SW480 (cell line): ENCODE measurements at regions not wholly inside any gene's neighbourhood (a gene's known extent, or its start where the extent isn't known, plus 50 kb on each side); places are given as distances from the start of the nearest gene placed in this dataset.
"Not testable (repeated sequence)": the region's sequence is repeated elsewhere in the genome, so short reads cannot be mapped to it uniquely, and the experiment has no call there.

Source experiments
- DNase-seq: peaks from one replicate; pipeline ENCODE4 v3.0.0-alpha.2; 2016; ENCODE audit warnings: low spot score

DNA sequence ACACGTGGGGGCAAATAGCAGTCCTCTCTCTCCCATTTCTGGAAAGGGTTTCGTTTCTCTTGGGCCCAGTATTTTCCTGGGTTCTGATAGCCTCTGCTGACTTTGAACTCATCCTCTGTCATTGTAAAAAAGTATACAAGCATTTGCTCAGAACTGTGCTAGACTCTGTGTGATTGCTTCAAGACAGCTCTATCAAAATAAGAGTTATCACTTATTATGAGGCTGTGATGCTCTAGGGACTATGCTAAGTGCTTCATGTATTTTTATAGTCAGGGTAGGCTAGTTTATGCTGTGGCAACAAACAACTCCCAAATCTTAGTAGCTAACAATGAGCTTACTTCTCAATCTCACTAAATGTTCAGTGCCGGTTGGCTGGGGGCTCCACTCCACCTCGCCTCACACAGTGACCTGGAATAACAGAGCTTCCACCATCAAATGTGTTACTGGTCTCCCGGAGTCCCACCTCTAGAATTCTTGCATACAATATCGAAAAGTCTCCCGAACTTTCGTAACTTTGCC lies 110.8 kb upstream of the CDC42EP3 start:
- DNase-seq, result no peak

DNA sequence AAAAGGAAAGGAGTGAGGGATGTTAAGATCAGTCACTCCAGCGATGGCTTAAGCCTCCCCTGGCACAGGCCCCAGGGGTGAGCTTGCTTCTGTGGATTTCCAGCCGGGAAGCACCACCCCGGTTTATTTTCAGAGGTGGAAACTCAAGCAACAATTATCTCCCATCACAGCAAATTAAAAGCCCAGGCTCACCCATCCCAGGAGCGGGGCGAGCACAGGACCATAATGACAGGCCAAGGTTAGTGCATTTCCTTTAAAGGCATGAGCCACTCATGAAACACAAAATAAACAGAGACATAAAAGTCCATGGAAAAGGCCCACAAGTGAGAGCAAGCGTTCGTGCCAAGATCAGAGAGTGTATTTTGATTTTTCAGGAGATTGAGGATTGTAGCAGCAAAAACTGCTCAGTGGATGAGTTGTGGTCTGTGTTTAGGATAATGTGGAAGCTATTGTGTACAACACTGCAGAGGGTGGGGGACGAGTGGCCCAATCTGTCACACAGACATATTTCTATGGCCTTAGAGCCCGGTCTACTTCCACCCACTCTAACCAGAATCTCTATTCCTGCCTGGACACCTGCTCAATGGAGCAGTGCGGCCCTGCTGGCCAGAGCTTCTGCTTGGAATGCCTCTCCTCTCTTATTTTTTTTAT lies 111.4 kb upstream of the CDC42EP3 start:
- no peak for DNase-seq

DNA sequence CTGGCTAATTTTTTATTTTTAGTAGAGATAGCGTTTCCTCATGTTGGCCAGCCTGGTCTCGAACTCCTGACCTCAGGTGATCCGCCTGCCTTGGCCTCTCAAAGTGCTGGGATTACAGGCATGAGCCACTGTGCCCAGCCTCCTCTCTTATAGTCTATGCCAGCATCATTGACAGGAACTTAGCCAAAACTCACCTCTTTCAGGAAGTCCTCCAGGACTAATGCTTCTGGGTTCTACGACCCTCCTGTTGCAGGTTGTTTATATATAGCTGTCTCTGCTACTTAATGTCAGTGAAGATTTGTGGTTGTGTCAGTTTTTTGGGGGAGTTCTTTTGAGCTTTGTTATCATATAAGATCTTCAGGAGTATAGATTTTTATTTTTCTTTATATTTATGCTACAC lies 112.1 kb upstream of the CDC42EP3 start:
- DNase-seq, result no peak

DNA sequence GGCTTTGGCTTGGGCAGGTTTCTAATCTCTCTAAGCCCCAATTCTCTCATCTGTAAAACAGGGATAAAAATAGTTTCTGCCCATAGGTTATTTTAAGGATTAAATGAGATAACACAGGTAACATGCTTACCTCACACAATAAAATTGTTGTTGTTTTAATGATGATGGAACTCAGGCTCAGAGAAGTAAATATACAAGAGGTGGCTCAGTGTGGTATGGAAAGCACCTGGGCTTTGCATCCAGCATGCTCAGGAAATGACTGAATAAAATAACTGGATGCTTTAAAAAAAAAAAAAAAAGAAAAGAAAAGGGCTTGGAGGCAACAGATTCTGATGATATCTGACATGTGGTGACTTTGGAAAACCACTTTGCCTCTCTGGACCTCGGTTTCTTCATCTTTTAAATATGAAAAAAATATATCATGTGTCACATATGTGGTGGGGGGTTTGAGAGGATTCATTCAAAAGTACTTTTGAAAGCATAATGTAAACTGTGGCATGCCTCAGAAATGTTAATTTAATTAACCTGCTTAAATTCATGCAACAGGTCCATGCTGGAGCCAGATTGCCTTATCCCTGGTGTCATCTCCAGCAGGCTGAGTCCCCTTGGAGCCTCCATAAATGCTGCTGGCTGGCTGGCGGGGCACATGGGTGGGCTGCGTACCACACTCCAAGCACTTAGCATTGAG lies 112.8 kb upstream of the CDC42EP3 start:
- no peak for DNase-seq

DNA sequence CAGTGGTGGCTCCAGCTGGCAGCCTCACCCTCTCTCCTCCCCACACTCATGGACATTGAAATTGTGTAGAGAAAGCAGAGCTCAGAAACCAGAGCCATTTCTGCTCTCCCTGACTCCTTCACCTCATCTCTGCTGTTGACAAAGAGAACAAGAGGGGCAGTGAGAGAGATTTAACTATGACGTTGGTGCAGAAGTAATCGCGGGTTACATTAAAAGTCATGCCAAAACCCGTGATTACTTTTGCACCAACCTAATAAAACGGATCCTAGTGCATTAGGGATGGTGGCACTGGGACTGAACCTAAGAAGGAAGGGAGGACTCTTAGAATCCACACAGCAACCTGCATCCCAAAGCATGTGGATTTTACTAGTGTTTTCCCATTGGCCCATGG lies 113.3 kb upstream of the CDC42EP3 start:
- no peak for DNase-seq

DNA sequence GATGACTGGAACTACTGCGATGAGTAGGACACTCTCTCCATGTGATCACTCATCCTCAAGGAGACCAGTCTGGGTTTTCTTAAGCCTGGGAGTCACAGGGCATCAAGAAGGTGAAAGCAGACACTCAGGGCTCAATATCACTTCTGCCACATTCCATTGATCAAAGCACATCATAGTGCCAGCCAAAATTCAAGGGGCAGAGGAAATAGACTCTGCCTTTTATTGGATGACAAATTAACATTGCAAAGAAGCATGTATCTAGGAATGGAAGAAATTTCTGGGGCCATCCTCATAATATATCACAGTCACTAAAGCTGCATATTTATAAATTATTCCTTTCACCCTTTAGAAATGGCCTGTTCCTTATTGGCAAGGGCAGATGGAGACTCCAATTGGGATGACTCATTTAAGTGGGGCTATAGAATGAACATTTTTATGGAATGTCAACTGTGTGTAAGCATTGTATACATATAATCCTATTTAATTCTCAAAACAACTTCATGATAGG lies 114.8 kb upstream of the CDC42EP3 start:
- no peak for DNase-seq

DNA sequence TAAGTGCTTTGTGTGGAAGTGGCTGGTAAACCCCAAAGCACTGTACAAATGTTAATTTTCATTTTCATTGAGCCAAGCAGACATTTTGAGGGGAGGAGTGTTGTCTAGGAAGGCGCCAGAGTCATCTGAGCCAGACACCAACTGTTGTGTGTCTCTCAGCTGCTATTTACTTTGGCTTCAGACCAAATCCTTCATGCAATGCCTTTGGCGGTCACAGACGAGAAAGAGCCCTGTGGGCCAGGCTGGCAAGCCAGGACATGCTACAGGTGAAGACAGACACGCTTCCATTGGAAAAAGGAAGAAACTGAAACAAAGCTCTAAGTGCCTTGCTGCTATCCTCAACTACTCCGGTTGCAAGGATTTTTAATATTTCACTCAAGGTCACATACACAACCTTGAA lies 115.4 kb upstream of the CDC42EP3 start:
- DNase-seq, result no peak

DNA sequence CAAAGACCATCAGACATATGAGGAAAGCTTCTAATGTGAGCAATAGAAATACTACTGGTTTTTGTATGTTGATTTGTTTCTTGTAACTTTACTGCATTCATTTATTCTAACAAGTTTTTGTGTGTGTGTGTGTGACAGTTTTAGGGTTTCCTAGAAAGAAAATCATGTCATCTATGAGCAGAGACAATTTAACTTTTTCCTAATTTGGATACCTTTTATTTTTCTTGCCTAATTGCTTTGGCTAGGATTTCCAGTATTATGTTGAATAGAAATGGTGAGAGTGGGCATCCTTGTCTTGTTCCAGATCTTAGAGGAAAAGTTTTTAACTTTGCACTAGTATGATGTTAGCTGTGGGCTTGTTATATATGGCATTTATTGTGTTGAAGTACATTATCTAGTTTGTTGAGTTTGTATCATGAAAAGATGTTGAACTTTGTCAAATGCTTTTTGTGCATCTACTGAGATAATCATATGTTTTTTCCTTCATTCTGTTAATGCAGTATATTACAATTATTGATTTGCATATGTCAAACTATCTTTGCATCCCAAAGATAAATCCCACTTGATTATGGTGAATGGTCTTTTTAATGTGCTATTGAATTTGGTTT lies 117.3 kb upstream of the CDC42EP3 start:
- DNase-seq, result no peak

DNA sequence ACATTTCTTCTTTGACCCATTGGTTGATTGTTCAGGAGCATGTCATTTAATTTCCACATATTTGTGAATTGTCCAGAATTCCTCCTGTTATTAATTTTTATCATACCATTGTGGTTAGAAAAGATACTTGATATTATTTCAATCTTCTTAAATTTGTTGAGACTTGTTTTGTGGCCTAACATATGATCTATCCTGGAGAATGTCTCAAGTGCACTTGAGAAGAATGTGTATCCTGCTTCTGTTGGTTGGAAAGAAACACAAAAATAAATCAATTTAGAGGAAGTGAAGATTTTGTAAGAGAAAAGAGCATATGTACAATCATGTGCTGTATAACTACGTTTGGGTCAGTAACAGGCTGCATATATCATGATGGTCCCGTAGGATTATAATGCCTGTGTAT lies 118.6 kb upstream of the CDC42EP3 start:
- DNase-seq, result no peak

DNA sequence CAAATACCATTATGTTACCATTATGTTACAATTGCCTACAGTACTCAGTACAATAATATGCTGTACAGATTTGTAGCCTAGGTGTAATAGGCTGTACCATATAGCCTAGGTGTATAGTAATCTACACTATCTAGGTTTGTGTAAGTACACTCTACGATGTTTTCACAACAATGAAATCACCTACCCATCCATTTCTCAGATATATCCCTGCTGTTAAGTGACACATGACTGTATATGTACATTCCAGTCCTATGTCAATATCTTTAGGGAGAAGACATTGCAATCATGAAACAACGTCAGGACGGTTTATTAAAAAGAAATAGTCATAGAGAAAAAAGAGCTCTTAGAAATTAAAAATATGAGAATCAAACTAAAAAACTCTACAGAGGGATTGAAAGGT lies 119.0 kb upstream of the CDC42EP3 start:
- no peak for DNase-seq

DNA sequence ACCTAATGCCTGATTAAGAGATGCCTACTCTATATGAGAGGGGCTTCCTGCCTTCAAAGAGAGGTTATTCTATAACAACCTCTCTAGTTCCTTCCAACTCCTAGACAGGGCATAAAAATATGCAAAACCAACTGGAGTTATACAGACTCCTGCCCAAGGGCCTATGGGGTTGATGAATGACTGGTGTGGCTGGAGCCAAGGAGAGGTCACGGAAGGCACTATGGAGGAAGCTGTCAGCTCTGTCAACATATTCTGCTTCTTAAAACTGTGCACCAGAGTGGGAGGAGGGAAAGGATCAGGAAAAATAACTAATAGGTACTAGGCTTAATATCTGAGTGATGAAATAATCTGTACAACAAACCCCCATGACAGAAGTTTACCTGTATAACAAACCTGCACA lies 120.9 kb upstream of the CDC42EP3 start:
- no peak for DNase-seq

DNA sequence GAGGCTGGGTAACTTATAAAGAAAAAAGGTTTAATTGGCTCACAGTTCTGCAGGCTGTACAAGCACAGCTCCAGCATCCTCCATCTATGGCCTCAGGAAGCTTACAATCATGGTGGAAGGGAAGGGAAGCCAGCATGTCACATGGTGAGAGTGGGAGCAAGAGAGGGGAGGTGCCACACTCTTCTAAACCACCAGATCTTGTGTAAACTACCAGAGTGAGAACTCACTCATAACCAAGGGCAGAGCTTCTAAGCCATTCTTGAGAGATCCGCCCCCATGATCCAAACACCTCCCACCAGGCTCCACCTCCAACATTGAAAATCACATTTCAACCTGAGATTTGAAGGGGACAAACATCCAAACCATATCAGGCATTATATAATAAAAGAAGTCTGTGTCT lies 121.6 kb upstream of the CDC42EP3 start:
- no peak for DNase-seq

DNA sequence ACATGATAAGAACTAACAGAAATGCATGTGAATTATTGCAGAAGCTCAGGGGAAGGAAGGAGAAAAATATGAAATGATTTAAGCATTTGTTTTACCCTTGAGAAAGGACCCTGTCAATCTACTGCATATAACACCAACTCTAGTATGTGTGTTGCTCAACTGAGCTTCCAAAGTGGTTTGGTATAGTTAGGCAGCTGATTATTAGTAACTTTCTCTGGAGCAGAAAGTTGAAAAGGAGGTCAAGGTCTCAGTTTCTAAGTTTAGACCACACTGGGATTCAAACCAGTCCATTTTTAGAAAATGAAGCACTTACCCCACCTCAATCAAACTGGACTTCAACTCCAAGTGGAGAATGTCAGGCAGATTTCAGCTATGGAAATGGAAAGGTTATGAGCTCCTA lies 123.3 kb upstream of the CDC42EP3 start:
- no peak for DNase-seq

DNA sequence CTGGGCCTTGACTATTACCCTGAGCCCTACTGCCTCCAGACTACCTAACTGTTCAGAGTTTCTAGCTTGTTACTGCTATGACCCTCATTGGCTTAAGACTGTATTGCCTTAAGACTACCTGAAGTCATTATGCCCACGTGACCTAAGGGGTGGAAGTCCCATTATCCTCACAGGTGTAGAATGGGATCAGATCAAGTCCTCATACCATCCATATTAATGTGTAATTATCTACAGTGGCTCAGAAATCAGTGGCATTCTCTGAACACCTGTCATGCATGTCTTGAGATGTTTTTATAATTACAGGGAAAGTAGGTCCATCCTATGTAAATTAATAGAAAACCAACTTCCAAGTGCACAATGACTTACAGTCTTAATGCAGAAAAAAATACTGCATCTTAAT lies 124.0 kb upstream of the CDC42EP3 start:
- no peak for DNase-seq

DNA sequence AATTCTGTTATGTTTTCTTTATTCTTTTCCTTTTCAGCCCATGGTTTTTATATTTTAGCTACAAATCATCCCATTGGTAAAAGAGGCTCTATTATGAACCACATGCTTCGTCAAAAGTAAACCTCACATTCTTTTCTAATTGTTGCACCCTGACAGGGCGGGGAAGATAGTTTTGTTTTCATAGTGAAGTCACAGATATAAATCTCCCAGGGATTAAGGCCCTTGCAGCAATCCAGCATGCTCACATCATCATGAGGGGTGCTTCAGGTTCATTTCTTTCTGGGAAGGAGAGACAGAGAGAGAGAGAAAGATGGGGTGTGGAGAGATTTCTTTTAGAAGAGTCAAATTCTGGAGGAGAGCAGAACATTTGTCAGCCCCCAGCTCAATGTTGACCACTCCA lies 124.5 kb upstream of the CDC42EP3 start:
- no peak for DNase-seq

DNA sequence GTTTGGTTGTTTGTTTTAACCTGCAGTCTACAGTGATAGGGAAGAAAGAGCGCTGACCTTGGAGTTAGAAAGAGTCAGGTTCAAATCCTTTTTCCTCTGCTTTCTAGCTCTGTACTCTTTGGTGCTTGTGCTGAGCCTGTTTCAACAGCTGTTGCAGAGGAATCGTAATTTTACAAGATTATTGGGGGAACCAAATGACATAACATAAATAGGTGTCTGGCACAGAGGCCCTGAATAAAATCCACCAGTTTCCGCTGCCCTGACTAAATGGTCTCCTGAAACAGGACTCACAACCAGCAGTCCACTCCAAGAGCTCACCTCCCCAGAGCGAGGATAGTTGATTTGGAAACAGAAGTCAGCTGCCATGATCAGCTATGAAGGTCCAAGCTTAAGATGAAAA lies 125.0 kb upstream of the CDC42EP3 start:
- no peak for DNase-seq

DNA sequence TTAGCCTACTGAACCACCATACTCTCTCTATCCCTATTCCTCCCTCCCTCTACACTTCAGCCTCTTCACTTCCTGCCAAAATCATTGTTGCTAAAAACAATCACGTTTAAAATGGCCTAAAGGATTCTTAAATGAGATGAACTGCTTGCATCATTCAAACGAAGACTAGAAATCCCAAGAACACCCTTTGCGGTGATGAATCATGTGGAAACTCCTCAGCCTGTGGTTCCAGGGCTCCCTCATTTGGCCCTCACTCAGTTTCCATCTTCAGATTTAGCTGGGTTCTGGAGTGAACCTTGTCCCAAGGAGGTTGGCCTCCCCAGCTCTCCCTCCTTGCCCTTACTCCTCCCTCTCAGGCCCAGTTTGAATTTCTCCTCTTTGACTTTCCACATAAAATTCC lies 125.6 kb upstream of the CDC42EP3 start:
- DNase-seq, result no peak

DNA sequence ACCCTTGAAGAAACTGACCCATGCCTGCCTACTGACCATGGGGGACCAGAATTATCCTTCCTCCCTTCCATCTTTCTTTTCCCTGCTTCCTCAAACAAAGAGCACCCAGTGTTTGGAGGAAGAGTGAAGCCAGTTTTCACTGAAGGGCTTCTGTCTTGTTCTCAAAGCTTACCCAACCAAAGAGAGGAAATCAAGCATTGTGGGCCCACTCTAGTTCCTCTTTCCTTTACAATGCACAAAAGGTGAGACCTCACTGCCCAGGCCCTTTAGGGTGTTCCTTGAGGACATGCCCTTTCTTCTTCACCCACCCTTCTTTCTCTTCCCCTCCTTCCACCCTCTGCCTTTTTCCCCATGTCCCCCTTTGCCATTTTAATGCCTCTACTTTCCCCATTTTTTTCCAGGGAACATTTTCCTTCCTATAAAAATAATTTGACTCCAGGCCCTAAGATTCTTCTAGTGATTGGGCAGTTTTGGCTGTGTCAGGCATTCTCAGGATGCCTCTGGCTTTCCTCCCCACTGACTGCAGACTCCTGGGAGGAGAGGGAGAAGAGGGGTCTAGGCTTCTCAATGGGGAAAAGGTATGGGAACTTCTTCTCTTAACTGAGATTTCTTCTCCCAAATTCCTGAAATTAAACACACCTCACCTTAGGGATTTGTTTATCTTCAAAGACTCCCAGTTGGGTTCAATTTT lies 126.6 kb upstream of the RMDN2 start:
- DNase-seq, result no peak

DNA sequence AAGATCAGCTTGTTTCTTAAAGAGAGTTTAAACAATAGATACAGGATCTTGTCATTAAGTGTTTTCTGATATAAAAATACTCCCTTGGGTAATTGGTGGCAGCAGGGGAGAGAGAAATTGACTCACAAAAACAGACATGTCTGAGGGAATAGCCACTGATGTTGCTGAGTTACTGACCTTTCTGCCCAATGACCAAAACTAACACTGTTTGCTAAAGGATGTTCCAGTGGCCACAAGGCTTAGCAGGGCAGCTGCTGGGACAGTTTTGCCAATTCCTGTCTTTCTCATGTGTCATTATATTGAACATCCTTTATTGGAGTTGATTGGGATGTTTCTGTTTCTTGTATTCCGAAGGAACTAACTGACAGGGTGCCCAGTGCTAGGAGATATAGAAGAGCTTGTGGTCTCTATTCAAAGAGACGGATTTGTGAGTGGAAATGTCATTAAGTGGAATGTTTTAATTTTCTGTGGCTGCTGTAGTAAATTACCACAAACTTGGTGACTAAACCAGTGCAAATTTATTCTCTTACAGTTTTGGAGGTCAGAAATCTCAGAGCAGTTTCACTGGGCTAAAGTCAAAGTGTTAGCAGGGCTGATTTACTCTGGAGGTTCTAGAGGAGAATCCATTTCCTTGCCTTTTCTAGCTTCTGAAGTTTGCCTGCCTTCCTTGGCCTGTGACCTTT lies 124.8 kb upstream of the RMDN2 start:
- DNase-seq, result no peak

DNA sequence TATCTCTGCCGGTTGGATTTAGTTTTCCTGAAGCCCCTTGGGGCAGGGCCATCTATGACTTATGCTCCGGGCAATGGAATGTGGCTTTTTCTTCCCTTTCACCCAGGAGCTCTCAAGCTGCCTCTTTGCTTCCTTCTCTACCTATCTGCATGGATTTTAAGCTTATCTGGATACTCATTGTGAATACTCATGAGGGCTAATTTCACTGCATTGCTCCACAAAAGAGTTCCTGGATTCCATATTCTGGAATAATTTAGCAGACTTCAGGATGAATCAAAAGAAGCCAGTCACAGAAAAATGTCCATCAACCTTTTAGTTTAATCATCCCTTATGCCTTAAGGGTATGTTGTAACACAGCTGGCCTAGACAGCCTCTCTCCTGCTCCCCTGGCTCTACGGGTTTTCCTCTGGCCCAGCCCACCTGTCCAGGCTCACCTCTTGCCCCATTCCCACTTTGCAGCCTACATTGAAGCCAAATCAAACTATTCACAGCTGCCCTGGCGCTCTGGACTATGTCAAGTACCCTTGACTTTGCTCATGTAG lies 122.8 kb upstream of the RMDN2 start:
- no peak for DNase-seq

DNA sequence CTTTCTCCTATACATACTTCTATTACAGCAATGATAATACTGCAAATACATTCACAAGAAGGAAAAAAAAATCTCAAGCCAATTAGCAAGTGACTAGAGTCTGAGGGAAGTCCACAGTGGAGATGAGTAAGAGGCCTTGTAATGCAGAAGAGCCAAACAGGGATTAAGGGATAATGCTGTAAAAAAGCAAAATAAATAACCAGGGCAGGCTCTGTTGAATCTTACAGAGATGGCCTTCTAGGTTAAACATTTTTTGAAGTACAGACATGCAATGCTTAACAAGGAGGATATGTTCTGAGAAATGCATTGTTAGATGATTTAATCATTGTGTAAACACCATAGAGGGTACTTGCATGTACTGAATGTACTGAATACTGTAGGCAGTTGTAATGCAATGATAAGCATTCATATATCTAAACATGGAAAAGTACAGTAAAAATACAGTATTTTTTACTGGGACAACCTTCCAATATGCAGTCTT lies 122.1 kb upstream of the RMDN2 start:
- DNase-seq, result no peak

DNA sequence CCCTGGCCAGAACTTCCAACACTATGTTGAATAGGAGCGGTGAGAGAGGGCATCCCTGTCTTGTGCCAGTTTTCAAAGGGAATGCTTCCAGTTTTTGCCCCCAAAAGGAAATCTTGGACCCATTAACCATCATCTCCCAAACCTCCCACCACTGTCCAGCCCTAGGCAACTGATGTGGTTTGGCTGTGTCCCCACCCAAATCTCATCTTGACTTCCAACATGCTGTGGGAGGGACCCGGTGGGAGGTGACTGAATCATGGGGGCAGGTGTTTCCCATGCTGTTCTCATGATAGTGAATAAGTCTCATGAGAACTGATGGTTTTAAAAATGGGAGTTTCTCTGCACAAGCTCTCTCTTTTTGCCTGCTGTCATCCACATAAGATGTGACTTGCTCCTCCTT lies 119.1 kb upstream of the RMDN2 start:
- not testable (repeated sequence) for DNase-seq
